Thyroid gland (tissue), 4 donors: ENCODE measurements at regions not wholly inside any gene's neighbourhood (a gene's known extent, or its start where the extent isn't known, plus 50 kb on each side); places are given as distances from the start of the nearest gene placed in this dataset.

ENCODE experiments used
- POLR2A ChIP-seq, 2 donors: fragments of 450-650 bp; IDR thresholded peaks; one replicate each; pipeline ENCODE4 v1.6.1; 2017; ENCODE audit warnings: antibody characterized with exemption in 2 of 2, mild to moderate bottlenecking in 2 of 2, moderate library complexity in 1 of 2
- TF ChIP-seq, protein P1 (sequence below), 6 experiments: fragments of 200-600 bp in 3 of 6; fragments of 450-650 bp in 3 of 6; sonication (generic) in 3 of 6; IDR thresholded peaks; one replicate each; pipeline ENCODE4 v1.5.1; 2016 to 2019; ENCODE audit warnings: antibody characterized with exemption in 6 of 6, mild to moderate bottlenecking in 2 of 6, inconsistent platforms in 1 of 6, moderate library complexity in 1 of 6

GRCh38 chr11:24233041-24233440 lies 263.8 kb upstream of the LUZP2 start:
- no peak for TF ChIP-seq POLR2A (IDR thresholded peaks at IDR 0.05)
- TF ChIP-seq, protein P1, sequence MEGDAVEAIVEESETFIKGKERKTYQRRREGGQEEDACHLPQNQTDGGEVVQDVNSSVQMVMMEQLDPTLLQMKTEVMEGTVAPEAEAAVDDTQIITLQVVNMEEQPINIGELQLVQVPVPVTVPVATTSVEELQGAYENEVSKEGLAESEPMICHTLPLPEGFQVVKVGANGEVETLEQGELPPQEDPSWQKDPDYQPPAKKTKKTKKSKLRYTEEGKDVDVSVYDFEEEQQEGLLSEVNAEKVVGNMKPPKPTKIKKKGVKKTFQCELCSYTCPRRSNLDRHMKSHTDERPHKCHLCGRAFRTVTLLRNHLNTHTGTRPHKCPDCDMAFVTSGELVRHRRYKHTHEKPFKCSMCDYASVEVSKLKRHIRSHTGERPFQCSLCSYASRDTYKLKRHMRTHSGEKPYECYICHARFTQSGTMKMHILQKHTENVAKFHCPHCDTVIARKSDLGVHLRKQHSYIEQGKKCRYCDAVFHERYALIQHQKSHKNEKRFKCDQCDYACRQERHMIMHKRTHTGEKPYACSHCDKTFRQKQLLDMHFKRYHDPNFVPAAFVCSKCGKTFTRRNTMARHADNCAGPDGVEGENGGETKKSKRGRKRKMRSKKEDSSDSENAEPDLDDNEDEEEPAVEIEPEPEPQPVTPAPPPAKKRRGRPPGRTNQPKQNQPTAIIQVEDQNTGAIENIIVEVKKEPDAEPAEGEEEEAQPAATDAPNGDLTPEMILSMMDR (IDR thresholded peaks at IDR 0.05) = no peak
